ENCODE measurements at regions not wholly inside any gene's neighbourhood (a gene's known extent, or its start where the extent isn't known, plus 50 kb on each side); places are given as distances from the start of the nearest gene placed in this dataset.

DNA sequence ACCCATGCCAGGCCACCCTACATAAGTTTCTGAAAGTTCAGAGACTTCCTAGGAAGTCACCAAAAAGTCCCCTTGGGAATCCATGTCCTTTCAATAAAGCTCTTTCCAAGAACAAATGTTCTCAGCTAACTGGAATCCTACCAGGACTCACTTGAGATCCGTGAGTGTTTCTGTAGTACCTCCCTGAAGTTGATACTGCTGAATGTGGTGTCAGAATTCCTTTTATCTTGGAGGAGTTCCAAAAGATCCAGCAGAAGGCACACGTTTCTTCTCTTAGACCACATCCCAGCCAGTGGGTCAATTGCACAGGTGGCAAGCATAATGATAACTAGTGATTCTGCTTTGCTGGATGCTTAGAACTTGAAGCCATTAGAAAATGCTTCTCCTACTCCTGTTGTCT lies 689.7 kb upstream of the IGFBP3 start:
- no peaks in the 10 kb centered on the region for H3K36me3 Mint-ChIP-seq (ENCODE audit: unreplicated experiment)
- H3K27me3 Mint-ChIP-seq (ENCODE audit: unreplicated experiment), result no peaks in the 10 kb centered on the region
- DNase-seq (ENCODE audit: extremely low spot score, unreplicated experiment), result no peak

DNA sequence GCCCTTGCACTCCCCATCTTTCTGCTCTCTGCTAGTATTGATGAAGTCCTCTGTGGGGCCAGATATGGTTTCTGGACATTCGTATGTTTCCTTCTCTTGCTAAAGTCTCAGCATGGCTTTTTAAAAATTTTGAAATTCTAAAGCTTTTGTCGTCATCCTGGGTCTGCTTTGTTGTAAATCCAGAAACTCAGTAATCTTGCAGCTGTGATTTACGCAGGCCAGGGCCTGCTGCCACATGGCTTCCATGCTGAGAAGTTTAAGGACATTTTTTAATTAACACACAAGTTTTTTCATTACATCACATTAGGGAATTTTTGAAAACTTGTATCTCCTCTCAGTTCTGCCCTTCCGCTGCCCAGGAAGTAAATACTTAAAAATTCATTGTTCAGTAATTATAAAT lies 686.1 kb upstream of the IGFBP3 start:
- Mint-ChIP-seq H3K4me1 (ENCODE audit: unreplicated experiment) (peaks cover 24% of the 10 kb centered on the region), H3K27me3 (ENCODE audit: unreplicated experiment) (no peaks in the 10 kb centered on the region), H3K9me3 (ENCODE audit: unreplicated experiment) (no peaks in the 10 kb centered on the region), H3K4me3 (ENCODE audit: unreplicated experiment) (no peak overlapping the region), H3K27ac (ENCODE audit: unreplicated experiment) (no peak overlapping the region), H3K36me3 (ENCODE audit: unreplicated experiment) (no peaks in the 10 kb centered on the region)
- TF ChIP-seq, protein P1, sequence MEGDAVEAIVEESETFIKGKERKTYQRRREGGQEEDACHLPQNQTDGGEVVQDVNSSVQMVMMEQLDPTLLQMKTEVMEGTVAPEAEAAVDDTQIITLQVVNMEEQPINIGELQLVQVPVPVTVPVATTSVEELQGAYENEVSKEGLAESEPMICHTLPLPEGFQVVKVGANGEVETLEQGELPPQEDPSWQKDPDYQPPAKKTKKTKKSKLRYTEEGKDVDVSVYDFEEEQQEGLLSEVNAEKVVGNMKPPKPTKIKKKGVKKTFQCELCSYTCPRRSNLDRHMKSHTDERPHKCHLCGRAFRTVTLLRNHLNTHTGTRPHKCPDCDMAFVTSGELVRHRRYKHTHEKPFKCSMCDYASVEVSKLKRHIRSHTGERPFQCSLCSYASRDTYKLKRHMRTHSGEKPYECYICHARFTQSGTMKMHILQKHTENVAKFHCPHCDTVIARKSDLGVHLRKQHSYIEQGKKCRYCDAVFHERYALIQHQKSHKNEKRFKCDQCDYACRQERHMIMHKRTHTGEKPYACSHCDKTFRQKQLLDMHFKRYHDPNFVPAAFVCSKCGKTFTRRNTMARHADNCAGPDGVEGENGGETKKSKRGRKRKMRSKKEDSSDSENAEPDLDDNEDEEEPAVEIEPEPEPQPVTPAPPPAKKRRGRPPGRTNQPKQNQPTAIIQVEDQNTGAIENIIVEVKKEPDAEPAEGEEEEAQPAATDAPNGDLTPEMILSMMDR (IDR thresholded peaks at IDR 0.05), result no peak
- DNase-seq (ENCODE audit: extremely low spot score, unreplicated experiment), result no peak

More for the DNA sequence above, 689.7 kb upstream of the IGFBP3 start:
- no peaks in the 10 kb centered on the region for H3K4me1 Mint-ChIP-seq (ENCODE audit: unreplicated experiment)
- H3K9me3 Mint-ChIP-seq (ENCODE audit: unreplicated experiment), result no peaks in the 10 kb centered on the region
- TF ChIP-seq, protein P1 (IDR thresholded peaks at IDR 0.05), result no peak
- no peak overlapping the region for H3K27ac Mint-ChIP-seq (ENCODE audit: unreplicated experiment)
- H3K4me3 Mint-ChIP-seq (ENCODE audit: unreplicated experiment), result no peak overlapping the region

DNA sequence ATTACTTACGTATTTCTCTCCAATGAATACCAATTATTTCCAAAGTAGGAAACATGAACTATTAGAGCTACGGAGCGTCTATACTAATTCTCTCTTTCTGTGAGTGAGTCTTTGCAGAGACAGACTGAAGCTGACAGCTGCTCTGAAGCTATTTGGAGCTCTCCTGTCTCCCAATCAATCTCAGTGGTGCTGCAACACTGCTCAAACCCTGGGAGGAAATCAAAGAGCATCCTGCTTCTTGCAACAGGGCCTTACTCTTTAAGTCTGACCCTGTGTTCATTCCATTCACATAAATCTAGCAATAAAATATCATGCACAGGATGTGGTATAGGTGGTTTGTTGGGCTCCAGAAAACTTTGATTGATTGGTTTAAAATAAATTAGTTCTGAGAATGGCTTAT lies 685.7 kb upstream of the IGFBP3 start:
- Mint-ChIP-seq H3K9me3 (ENCODE audit: unreplicated experiment) (no peaks in the 10 kb centered on the region), H3K27me3 (ENCODE audit: unreplicated experiment) (no peaks in the 10 kb centered on the region), H3K4me1 (ENCODE audit: unreplicated experiment) (peaks cover 24% of the 10 kb centered on the region), H3K27ac (ENCODE audit: unreplicated experiment) (no peak overlapping the region), H3K36me3 (ENCODE audit: unreplicated experiment) (no peaks in the 10 kb centered on the region), H3K4me3 (ENCODE audit: unreplicated experiment) (no peak overlapping the region)
- DNase-seq (ENCODE audit: extremely low spot score, unreplicated experiment), result no peak
- TF ChIP-seq, protein P1 (IDR thresholded peaks at IDR 0.05), result no peak

DNA sequence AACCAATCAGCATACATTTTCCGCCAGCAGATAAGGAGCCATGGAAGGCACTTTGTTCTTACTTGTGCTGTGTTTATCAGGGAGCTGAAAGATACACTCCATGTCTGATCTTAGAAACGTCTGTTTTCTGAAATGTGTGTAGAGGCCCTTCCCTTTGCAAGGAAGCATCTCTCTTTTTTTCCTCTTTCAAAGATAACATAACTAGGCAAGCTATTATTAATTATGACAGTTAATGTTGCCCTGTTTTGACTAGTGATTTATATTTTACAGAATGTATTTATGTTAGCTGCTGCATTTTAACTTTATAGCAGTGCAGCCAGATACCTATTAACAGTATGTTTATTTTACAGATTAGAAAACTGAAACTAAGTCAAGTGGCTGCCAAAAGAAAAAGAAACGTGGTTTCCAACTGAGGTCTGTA lies 683.2 kb upstream of the IGFBP3 start:
- Mint-ChIP-seq H3K27me3 (ENCODE audit: unreplicated experiment) (no peaks in the 10 kb centered on the region), H3K4me3 (ENCODE audit: unreplicated experiment) (no peak overlapping the region), H3K9me3 (ENCODE audit: unreplicated experiment) (no peaks in the 10 kb centered on the region), H3K36me3 (ENCODE audit: unreplicated experiment) (no peaks in the 10 kb centered on the region), H3K4me1 (ENCODE audit: unreplicated experiment) (peaks cover 24% of the 10 kb centered on the region), H3K27ac (ENCODE audit: unreplicated experiment) (peak overlapping the region; percentile 92)
- no peak for DNase-seq (ENCODE audit: extremely low spot score, unreplicated experiment)
- TF ChIP-seq, protein P1 (IDR thresholded peaks at IDR 0.05), result no peak

DNA sequence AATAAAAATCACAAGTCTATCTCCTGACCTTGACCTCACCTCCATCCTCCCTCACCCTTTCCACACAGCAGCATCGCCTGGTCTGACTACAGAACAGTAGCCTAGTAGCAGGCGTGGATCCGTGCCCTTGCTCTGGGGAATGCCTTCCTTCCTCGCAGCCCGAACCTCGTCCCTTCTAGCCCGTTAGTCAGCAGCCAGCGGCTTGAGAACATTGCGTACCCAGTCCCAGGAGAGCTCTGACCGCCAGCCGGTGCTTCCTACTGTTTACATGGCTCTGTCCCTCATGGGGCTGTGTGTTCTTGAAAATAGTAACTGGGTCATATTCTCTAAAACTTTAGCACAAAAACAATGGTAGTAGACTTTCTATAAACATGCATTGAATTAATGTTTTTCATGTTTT lies 682.7 kb upstream of the IGFBP3 start:
- Mint-ChIP-seq H3K27ac (ENCODE audit: unreplicated experiment) (peak overlapping the region; percentile 92), H3K9me3 (ENCODE audit: unreplicated experiment) (no peaks in the 10 kb centered on the region), H3K27me3 (ENCODE audit: unreplicated experiment) (no peaks in the 10 kb centered on the region), H3K4me1 (ENCODE audit: unreplicated experiment) (peaks cover 24% of the 10 kb centered on the region), H3K36me3 (ENCODE audit: unreplicated experiment) (no peaks in the 10 kb centered on the region), H3K4me3 (ENCODE audit: unreplicated experiment) (no peak overlapping the region)
- DNase-seq (ENCODE audit: extremely low spot score, unreplicated experiment), result peak; percentile 85
- TF ChIP-seq, protein P1 (IDR thresholded peaks at IDR 0.05), result no peak
